HCEC 1CT (cell line): ENCODE measurements at regions not wholly inside any gene's neighbourhood (a gene's known extent, or its start where the extent isn't known, plus 50 kb on each side); places are given as distances from the start of the nearest gene placed in this dataset.

ENCODE experiments used
- DNase-seq: peaks from one replicate; pipeline ENCODE4 v3.0.0-alpha.2; 2017

DNA sequence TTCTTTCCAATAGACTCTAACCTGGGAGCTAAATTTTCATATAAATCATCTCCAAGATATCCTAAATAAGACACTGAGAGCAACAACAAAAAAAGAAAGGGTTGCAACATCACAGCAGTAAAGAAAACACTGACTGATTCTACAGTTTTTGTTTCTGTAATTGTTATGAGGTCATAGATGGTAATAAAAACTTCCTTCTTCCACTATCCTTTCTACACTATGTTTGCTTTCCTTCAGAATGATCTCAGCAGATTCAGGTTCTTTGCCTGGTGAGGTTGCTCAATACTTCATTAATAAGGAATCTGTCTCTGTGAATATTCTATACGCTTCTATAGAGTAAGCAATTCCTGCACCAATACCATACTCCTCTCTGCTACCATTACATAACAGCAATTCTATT is 835.6 kb upstream of the GRAMD2B start:
- peak; percentile 15 for DNase-seq

DNA sequence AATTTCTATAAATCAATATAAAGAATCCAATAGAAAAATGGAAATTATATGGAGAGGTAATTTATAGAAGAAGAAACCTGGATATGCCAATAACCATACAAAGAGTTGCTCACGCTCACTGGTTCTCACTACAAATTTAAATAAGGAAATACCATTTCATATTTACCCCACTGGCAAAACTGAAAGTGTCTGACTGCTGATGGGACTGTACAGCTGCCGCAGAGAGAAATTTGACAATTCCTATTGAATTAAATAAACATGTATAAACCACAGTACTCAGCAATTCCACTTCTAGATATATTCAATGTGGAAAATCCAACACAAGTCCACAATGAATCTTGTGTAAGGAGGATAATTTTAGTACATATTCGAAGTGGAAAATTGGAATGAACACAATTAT is 830.4 kb upstream of the GRAMD2B start:
- DNase-seq: no peak

DNA sequence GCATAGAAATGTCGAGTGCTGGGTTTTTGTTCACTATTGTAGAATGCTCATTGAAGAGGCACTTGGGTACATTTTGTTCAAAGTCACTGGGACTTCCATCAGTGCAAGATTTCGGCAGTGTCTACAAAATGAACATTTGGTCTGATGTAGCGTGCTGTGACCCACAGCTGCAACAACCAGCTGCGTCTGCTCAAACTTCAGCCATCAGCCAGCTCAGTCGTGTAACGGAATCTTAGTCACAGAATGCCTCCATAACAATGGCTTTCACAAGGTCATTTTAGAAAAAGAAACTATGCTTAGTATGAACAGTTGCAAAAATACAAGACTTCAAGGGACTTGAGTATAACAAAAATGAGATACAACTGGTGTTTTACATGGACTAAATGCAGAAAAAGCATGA is 828.1 kb upstream of the GRAMD2B start:
- DNase-seq: peak; percentile 81

DNA sequence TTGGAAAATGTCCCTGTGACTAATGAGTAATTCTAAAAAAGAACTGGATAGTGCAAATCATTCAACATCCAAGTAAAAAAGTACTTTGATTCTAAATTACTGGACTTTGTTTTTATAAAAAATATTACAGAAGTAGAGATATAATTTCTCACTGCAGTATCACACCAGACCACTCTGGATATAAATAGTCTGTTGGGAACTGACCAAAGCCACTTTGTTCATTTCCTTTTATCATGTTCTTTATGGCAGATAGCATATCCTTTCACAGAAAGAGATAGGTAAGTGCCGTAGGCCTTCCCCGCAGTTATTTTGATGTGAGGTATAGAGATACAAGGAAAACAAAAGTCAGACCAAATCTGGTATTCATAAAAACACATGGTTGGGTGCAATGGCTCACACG is 827.4 kb upstream of the GRAMD2B start:
- no peak for DNase-seq

DNA sequence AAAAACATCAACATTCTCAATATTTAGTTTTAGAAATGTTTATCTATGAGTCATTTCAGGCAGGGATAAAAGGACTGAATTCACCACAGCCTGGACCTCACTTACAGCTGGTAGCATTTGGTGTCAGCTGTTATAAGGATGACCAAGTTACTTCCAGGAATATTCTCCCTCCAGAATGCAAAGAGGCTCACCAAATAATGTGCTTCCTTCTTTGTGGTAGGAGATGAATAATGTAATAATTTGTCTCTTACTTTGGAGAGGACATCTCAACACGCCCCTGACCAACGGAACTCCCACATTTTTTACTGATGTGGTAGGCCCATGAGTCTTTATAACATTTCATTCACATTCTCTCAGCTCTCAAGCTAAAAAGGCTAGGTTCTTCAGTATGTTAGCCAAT is 825.9 kb upstream of the GRAMD2B start:
- DNase-seq: peak; percentile 93

DNA sequence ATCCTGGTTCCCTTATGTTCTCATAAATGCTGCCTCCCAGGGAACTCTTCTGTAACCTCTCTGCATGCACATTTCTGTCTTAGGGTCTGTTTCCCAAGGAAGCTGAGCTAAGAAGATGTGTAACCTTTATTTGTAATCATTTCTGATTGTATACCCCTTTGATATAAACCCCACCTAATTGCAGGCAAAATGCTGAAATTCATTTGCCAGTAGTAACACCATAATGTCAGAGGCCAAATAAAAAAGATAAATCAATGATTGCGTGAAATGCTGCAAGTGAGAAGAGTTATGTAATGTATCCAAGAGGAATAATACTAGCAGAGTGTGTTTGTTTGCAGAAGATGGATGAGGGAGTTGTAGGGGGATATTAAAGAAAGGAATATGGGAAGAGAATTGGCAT is 822.6 kb upstream of the GRAMD2B start:
- DNase-seq: no peak

DNA sequence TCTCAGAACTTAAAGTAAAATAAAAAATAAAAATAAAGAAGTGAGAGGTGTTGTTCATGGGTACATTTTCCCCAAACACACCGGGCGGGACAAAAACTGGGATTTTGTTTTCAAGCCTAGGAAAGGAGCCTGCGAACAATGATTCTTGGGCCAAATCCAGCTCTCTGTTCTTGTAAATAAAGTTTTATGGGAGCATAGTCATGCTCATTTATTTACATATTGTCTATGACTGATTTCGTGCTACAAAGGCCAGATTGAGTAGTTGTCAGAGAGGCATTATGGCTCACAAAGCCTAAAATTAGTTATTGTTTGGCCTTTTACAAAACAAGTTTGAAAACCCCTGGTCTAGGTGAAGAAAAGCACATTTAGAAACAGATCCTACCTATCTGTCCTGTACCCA is 821.0 kb upstream of the GRAMD2B start:
- no peak for DNase-seq

DNA sequence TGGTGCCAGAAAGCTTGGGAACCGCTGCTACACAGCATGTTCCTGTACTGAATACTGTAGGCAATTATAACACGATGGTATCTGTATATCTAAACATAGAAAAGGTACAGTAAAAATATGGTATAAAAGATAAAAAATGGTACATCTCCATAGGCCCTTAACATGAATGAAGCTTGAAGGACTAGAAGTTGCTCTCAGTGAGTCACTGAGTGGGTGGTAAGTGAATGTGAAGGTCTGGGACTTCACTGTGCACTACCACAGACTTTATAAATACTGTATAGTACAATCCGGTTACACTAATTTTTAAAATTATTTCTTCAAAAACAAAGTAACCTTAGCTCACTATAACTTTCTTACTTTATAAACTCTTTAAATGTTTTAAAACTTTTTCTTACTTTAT is 819.9 kb upstream of the GRAMD2B start:
- DNase-seq: no peak

DNA sequence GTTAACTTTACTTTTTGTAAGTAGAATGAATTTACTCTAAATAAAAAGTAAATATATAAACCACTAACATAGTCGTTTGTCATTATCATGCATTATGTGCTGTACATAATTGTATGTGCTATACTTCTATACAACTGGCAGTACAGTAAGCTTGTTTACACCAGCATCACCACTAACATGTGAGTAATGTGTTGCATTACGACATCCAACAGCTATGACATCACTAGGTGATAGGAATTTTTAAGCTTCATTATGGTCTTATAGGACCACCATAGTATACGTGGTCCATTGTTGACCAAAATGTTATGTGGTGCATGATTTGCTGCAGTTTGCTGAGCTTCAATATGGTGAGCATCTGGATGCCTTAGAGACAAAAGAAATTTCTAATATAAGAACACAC is 819.1 kb upstream of the GRAMD2B start:
- peak; percentile 14 for DNase-seq

DNA sequence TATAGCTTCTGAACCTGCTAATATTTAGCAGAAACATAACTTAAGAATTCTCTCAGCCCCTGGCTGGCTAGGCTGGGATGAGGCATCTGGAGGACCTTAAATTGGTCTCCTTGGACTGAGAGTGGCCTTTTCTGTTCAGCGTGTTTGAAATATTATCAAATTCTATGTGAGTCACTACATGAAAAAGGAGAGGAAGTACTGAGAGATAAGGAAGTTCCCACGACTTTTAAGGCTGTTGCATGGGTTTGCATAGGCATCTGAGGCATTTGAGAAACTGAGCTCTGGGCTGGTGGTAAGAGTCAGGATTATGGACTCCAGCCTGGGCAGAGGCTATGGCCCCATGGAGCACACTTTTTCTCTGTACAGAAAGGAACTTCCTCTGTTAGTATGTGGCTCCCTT is 816.2 kb upstream of the GRAMD2B start:
- no peak for DNase-seq

DNA sequence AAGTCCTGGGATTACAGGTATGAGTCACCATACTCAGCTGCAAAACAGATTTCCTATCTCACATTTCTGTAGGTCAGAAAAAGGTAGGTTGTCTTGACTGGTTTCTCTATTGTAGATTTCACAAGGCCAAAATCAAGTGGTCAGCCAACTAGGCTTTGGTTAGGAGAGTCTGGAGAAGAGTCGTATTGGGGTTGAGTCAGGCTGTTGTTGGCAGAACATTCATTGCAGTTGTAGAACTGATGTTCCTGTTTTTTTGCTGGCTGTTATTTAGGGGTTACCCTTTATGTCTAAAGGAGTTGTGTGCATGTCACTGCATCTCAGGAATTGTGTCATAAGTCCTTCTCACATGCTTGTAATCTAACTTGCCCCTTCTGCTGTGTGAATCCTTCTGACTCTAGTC is 814.2 kb upstream of the GRAMD2B start:
- DNase-seq: no peak

DNA sequence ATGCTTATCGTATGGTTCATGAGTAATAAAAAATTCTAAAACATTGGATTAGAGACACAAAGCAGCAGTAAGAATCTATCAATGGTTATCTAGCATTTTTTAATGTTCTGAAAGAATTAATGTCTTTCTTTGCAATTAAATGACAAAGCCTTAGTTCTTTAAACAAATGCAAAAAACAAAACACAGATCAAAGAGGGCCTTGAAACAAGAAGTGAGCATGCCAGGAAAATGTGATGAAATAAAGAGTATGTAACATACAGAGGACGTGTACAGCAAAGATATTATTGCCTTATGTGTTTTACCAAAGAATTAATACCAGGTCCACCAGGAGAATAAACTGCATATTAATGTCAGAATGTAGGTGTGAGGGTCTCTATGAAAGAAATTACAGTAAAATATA is 812.3 kb upstream of the GRAMD2B start:
- no peak for DNase-seq

DNA sequence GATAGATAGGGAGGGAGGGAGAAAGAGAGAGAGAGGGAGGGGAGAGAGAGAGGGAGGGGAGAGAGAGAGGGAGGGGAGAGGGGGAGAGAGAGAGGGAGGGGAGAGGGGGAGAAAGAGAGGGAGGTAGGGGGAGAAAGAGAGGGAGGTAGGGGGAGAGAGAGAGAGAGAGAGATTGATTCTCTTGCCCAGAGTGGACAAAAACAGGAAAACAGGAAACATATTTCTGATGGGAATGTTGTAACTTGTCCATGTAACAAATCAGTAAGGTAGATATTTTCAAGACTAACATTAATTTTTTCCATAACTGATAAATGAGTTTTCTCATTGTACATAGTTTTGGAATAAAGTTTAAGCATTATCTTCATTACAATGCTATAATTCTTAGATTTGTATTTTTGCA is 811.7 kb upstream of the GRAMD2B start:
- DNase-seq: no peak

DNA sequence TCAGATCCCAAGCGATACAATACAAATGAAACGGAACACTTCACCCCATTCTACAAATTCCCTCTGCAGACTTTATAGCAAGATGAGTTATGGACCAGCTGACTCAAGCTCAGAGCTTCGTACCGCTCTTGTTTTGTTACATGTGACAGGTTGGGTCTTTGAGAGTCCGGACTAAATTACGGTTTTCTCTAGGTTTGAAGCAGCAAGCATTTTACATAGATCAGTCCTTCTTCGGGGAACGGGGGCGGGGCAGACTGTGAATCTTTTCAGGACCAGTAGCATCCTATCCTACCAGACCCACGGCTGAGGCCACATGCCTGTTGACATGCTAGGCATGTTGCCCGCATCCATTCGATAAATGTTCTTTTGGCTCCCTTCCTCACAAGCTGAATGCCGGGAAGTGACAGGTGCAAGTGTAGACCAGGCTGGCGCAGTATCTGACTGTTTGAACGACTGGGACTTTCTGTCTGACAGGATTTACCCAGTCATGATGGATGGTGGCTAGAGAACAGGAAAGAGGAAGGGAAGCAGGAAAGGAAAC is 811.0 kb upstream of the GRAMD2B start:
- no peak for DNase-seq

DNA sequence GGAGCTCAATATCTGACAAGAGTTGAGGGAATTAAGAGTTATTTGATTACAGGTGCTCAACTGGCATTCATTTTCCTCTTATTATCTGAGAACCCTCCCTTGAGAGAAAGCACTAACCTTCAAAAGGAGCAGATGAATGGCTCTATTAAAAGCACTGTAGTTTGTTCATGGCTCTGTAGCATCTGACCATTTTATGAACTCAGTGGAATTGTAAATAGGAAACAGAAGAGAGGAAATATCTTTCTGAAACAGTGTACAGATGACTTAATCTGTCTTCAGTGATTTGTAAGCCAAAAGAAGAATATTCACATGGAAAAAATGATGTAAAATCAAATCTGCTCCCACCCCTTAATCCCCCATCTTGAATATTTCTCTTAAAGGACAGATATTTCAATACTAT is 810.4 kb upstream of the GRAMD2B start:
- no peak for DNase-seq

DNA sequence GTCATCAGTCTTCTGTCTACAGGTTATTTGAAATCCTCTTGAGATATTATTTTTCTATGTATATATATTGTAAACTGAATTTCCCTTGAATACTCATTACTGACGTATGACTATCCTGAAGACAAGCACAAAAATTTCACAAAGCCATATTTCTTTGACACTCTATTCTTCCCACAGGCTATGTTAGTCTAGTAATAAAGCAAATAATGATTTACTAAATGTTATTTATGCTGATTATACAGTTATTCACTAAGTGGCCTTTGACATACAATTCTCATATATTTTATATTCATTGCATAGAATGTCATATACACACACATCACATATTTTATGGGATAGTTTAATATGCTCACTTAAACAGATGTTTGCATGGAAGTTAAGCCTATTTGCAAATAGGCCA is 793.0 kb upstream of the GRAMD2B start:
- no peak for DNase-seq

DNA sequence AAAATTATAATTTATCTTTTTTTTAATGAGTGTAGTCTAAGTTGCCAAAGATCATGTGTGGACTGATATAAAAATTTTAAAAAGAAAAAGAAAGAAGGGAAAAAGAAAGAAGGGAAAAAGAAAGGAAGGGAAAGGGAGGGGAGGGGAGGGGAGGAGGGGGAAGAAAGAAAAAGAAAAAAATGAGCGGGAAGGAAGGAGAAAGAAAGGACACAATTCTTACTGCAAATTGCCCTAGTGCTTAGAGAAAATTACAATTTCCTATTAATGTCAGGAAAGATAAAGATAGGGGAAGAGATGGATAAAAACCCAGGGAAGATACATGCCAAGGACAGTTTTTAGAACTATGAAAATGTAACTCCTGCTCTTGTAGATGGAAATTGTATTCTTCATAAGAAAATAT is 789.7 kb upstream of the GRAMD2B start:
- no peak for DNase-seq

DNA sequence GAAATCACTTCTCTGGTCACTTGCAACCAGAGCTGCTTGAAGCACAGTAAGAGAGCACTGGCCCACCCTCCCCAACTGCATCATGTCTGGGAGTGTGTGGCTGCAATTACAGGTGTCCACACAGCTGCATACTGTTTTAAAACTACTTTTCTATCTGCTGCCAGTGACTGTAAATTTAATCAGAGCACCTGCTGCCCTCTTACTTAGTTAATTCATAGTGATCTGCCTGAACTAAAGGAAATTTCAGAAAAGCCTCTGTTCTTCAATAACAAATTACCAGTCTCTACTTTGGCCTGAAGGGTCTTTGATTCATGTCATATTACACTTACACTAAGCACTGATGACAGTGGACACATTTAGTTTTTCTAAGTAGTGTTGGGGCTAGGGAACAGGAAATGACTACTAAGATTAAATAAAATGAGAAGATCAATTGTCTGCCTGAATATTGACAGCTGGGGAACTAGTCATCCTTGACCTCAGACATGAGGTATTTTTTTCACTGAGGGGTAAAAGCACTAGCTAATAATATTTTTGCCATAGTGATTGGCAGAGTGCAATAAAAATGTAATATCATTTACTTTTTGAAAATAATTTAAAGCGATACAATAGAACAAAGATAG is 788.9 kb upstream of the GRAMD2B start:
- DNase-seq: peak; percentile 24

DNA sequence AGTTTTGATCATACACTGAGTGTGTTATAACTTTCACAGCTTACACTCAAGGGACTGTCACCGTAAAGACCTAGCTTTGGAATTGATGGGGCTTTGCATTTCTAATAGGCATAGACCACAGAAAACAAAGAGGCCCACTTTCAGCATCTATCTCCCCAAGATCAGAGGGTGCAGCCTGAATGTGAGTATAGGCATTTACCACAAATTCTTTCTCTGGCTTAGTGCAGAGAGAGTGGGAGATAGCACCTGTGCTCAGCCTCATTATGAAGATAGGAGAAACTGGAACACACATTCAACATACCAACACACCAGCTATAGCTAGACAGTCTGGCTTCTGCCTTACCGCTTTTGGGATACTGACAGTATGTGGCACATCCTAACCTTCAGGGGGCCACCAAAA is 783.4 kb upstream of the GRAMD2B start:
- no peak for DNase-seq

DNA sequence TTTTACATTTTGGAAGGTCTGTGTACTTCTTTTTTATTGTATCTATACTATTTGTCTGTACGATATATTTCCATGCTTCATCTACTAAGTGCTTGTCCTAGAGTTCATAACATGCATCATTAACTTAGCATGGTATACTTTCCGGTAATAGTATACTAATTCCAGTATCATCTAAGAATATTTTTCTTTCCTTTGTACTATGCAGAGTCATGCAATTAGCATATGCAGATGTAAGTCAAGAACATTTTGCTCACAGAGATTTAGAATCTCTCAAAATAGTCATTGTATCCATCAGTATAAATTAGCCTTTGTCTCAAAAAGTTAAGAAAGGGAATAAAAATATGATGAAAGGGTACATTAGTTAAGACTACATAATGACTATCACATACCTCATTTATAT is 770.4 kb upstream of the GRAMD2B start:
- DNase-seq: no peak

DNA sequence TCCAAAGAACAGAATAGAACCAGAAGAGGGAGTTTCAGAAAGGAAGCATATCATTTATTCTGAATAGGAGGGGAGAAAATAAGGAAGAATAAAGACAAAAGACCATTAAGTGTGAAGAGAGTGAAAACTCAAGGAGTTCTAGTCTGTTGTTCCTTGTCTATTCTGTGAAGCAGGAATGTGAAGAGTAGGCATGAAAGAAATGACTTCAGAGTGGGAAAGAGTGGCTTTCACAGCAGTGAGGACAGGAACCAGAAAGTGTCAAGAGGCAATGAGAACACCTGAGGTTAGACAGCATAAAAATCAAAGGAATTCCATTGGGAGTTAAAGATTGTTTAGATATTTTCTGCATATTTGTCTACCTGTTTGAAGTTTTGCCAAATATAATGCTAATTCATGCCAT is 768.8 kb upstream of the GRAMD2B start:
- no peak for DNase-seq

DNA sequence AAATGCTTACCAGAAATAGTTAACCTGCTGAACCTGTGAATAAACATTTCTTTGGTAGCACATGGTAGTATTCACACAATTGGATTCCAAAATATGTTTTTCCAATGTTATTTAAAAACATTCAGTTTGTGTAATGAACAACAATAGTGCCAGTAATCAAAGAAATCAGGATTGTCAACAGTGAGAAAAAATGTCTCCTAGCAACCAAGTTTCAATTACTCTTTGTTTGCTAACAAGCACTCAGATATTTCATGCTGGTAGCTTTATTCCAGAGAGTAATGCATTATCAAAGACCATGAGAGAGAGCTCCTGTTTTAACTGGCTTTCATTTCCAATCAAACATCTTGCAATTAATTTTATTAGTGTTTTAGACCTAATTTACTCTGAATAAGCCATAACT is 768.1 kb upstream of the GRAMD2B start:
- DNase-seq: no peak

DNA sequence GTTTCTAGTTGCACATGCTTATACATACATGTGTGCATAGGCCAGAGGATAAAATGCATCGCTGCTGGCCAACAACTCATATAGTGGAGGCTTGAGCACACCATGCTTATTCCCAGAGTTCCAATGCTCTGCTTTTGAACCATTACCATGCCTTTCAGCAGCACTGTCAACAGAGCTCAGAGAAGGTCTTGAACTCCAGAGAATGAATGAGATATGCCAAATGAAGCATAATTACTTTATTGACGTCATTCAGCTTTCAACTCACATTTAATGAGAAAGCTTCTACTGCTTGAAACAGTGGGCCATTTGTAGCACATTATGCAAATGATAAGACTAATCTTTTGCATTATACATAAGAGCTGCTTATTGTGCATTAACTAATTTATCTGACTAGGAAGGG is 765.3 kb upstream of the GRAMD2B start:
- no peak for DNase-seq

DNA sequence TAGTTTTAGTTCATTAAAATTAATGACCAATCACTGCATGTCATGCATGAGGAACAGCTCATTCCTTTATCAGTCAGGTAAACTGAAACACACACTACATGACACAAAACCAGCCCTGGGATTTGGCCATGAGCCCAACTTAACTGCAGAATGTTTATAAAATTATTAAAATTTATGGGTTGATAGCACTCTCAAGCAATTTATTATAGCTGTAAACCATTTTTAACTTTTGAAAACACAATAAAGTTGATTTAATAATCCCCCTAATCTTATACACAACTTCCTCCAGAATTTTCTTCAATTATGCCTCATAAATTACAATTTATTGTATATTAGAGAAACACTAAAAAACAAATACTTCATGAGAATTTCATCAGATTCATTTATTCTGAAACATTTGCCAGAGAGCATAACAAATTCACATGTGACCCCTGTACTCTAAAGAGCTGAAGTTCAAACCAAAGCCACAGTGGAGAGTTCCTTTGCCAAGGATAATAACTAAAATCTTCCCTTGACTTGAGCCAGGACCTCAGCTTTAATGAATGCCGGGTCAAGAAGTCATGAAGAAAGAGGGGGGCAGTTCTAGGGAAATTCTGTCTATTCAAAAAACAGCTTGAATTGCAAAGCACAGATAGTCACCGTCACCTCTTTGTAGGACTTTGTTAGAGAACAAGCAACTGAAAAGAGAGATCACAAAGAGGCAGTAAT is 763.7 kb upstream of the GRAMD2B start:
- DNase-seq: no peak
